Tibial nerve (tissue), 4 donors: ENCODE measurements at regions not wholly inside any gene's neighbourhood (a gene's known extent, or its start where the extent isn't known, plus 50 kb on each side); places are given as distances from the start of the nearest gene placed in this dataset.

Experiments used
- CTCF ChIP-seq, 5 experiments: fragments of 200-600 bp in 3 of 5; fragments of 450-650 bp in 2 of 5; sonication (generic) in 3 of 5; IDR thresholded peaks; one replicate each; pipeline ENCODE4 v1.5.1; 2016 to 2019; ENCODE audit warnings: antibody characterized with exemption in 5 of 5, mild to moderate bottlenecking in 3 of 5, moderate library complexity in 2 of 5
- EP300 ChIP-seq, 2 donors: sonication (generic); formaldehyde crosslinking; IDR thresholded peaks; one replicate each; pipeline ENCODE4 v1.6.1; 2017; ENCODE audit warnings: antibody characterized with exemption in 2 of 2, mild to moderate bottlenecking in 1 of 2

GRCh38 chr2:126315828-126316227 is 340.1 kb upstream of the GYPC start:
- TF ChIP-seq CTCF (IDR thresholded peaks at IDR 0.05) (no peak), EP300 (IDR thresholded peaks at IDR 0.05) (no peak)
